ENCODE measurements at regions not wholly inside any gene's neighbourhood (a gene's known extent, or its start where the extent isn't known, plus 50 kb on each side); places are given as distances from the start of the nearest gene placed in this dataset.
"Not testable (repeated sequence)": the region's sequence is repeated elsewhere in the genome, so short reads cannot be mapped to it uniquely, and the experiment has no call there.

DNA sequence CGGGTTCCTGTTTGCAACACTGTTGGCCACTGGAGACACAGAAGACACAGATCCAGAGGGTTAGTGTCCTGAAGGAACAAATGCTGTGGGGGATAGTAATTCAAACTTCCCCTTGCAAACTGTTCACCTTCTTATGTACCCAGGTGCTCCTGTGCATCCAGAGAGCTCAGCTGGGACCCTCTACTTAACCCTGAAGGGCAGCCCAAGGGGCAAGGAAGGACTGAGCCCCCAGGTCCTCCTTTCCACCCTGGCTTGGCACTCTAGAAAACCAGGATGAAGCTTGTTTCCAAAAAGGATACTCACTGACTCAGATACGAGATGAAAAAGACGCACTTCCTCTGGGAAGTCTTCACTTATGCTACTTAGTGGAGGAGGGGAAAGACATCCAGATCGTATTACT, 78.2 kb upstream of the TNK2 start:
- H3K4me3 ChIP-seq (ENCODE audit: control extremely low read depth in 1 of 5, extremely low read depth in 1 of 5, insufficient read depth in 1 of 5, low read depth in 2 of 5, low read length in 4 of 5); CTCF ChIA-PET; H4K20me1 ChIP-seq (ENCODE audit: control insufficient read depth, insufficient read depth, low read length, poor library complexity, severe bottlenecking); H3K4me2 ChIP-seq (replicated peaks; ENCODE audit: low read depth, low read length, poor library complexity, severe bottlenecking); H3K9me3 ChIP-seq (ENCODE audit: control extremely low read depth in 1 of 3, control insufficient read depth in 2 of 3, insufficient read depth in 1 of 3, low read length in 2 of 3); DNase-seq; H2AFZ ChIP-seq (ENCODE audit: insufficient read depth, low read depth, low read length, poor library complexity, severe bottlenecking); POLR2A ChIA-PET; H3K36me3 ChIP-seq (replicated peaks in 1 of 2; ENCODE audit: control extremely low read depth in 1 of 2, control insufficient read depth in 1 of 2, extremely low read depth in 1 of 2, insufficient read depth in 2 of 2, low read length in 1 of 2); H3K27ac ChIP-seq (ENCODE audit: low read length in 2 of 2); H3K27me3 Mint-ChIP-seq; H3K4me1 ChIP-seq (ENCODE audit: control insufficient read depth in 2 of 2, insufficient read depth in 2 of 2, low read length in 2 of 2); H3K27ac Mint-ChIP-seq; H3K4me3 Mint-ChIP-seq; H3K27me3 ChIP-seq (replicated peaks in 1 of 4; ENCODE audit: control extremely low read depth in 1 of 4, control insufficient read depth in 3 of 4, insufficient read depth in 4 of 4, low read length in 3 of 4); ATAC-seq (ENCODE audit: low read depth); H3K4me1 Mint-ChIP-seq; intact Hi-C loops (cut with micrococcal nuclease); H3K79me2 ChIP-seq (ENCODE audit: control insufficient read depth, insufficient read depth, low read length); H3K9ac ChIP-seq (ENCODE audit: low read length); H3K9me3 Mint-ChIP-seq (ENCODE audit: insufficient read depth): not testable (repeated sequence)
- WGBS (ENCODE audit: insufficient coverage) = no CpG with 5 or more reads among the region's 4 CpGs

GRCh38 chr3:195985348-195985920, 77.1 kb upstream of the TNK2 start:
- H3K36me3 ChIP-seq (replicated peaks in 1 of 2; ENCODE audit: control extremely low read depth in 1 of 2, control insufficient read depth in 1 of 2, extremely low read depth in 1 of 2, insufficient read depth in 2 of 2, low read length in 1 of 2); H4K20me1 ChIP-seq (ENCODE audit: control insufficient read depth, insufficient read depth, low read length, poor library complexity, severe bottlenecking); CTCF ChIA-PET; H3K4me1 ChIP-seq (ENCODE audit: control insufficient read depth in 2 of 2, insufficient read depth in 2 of 2, low read length in 2 of 2); POLR2A ChIA-PET; H3K4me3 ChIP-seq (ENCODE audit: control extremely low read depth in 1 of 5, extremely low read depth in 1 of 5, insufficient read depth in 1 of 5, low read depth in 2 of 5, low read length in 4 of 5); H3K9me3 ChIP-seq (ENCODE audit: control extremely low read depth in 1 of 3, control insufficient read depth in 2 of 3, insufficient read depth in 1 of 3, low read length in 2 of 3); H3K79me2 ChIP-seq (ENCODE audit: control insufficient read depth, insufficient read depth, low read length); H3K4me1 Mint-ChIP-seq; H3K27ac ChIP-seq (ENCODE audit: low read length in 2 of 2); H3K27me3 ChIP-seq (replicated peaks in 1 of 4; ENCODE audit: control extremely low read depth in 1 of 4, control insufficient read depth in 3 of 4, insufficient read depth in 4 of 4, low read length in 3 of 4); intact Hi-C loops (cut with micrococcal nuclease); H3K9ac ChIP-seq (ENCODE audit: low read length); H3K4me3 Mint-ChIP-seq; ATAC-seq (ENCODE audit: low read depth); H3K27ac Mint-ChIP-seq; H2AFZ ChIP-seq (ENCODE audit: insufficient read depth, low read depth, low read length, poor library complexity, severe bottlenecking); H3K4me2 ChIP-seq (replicated peaks; ENCODE audit: low read depth, low read length, poor library complexity, severe bottlenecking); H3K27me3 Mint-ChIP-seq; DNase-seq; H3K9me3 Mint-ChIP-seq (ENCODE audit: insufficient read depth): not testable (repeated sequence)
- no CpG with 5 or more reads among the region's 11 CpGs for WGBS (ENCODE audit: insufficient coverage)

DNA sequence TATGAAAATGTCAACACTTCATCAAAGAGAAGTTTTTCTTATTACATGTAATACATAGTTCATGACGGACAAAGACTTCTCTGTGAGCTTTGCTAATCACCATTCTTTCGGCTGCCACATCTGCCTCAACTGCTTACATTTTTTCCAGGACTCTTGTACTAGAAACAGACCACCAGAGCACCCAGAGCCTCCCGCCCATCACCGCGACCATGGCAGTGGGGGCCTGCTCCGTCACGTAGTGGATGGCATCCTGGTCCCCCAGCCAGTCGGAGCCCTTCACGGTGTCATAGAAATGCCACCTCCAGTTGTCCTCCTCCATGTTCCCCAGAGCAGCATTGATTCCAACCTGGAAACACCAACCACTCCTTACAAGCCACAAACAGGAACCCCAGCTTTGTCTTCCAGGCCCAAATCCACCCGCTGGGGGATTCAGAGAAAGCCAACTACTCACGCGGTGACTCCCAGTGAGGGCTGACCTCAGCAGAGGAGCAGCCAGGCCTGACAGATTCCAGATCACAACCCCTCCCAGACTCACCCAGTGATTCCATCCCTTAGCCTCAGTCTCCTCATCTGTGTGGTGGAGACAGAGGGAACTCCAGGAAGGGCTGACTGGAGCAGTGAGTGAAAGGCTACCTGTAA, 76.2 kb upstream of the TNK2 start:
- H3K4me1 ChIP-seq (ENCODE audit: control insufficient read depth in 2 of 2, insufficient read depth in 2 of 2, low read length in 2 of 2); H3K79me2 ChIP-seq (ENCODE audit: control insufficient read depth, insufficient read depth, low read length); H4K20me1 ChIP-seq (ENCODE audit: control insufficient read depth, insufficient read depth, low read length, poor library complexity, severe bottlenecking); DNase-seq; H3K4me3 ChIP-seq (ENCODE audit: control extremely low read depth in 1 of 5, extremely low read depth in 1 of 5, insufficient read depth in 1 of 5, low read depth in 2 of 5, low read length in 4 of 5); CTCF ChIA-PET; POLR2A ChIA-PET; H2AFZ ChIP-seq (ENCODE audit: insufficient read depth, low read depth, low read length, poor library complexity, severe bottlenecking); H3K27ac ChIP-seq (ENCODE audit: low read length in 2 of 2); H3K9me3 ChIP-seq (ENCODE audit: control extremely low read depth in 1 of 3, control insufficient read depth in 2 of 3, insufficient read depth in 1 of 3, low read length in 2 of 3); H3K9ac ChIP-seq (ENCODE audit: low read length); H3K4me1 Mint-ChIP-seq; H3K36me3 ChIP-seq (replicated peaks in 1 of 2; ENCODE audit: control extremely low read depth in 1 of 2, control insufficient read depth in 1 of 2, extremely low read depth in 1 of 2, insufficient read depth in 2 of 2, low read length in 1 of 2); intact Hi-C loops (cut with micrococcal nuclease); ATAC-seq (ENCODE audit: low read depth); H3K4me3 Mint-ChIP-seq; H3K4me2 ChIP-seq (replicated peaks; ENCODE audit: low read depth, low read length, poor library complexity, severe bottlenecking); H3K9me3 Mint-ChIP-seq (ENCODE audit: insufficient read depth); H3K27me3 ChIP-seq (replicated peaks in 1 of 4; ENCODE audit: control extremely low read depth in 1 of 4, control insufficient read depth in 3 of 4, insufficient read depth in 4 of 4, low read length in 3 of 4); H3K27ac Mint-ChIP-seq; H3K27me3 Mint-ChIP-seq: not testable (repeated sequence)
- 96% methylated on average over 10 of the region's 12 CpGs for WGBS (ENCODE audit: insufficient coverage)

GRCh38 chr3:195983880-195984279, 75.5 kb upstream of the TNK2 start:
- H3K27ac Mint-ChIP-seq; H3K9me3 ChIP-seq (ENCODE audit: control extremely low read depth in 1 of 3, control insufficient read depth in 2 of 3, insufficient read depth in 1 of 3, low read length in 2 of 3); H2AFZ ChIP-seq (ENCODE audit: insufficient read depth, low read depth, low read length, poor library complexity, severe bottlenecking); CTCF ChIA-PET; H3K27me3 Mint-ChIP-seq; H3K27me3 ChIP-seq (replicated peaks in 1 of 4; ENCODE audit: control extremely low read depth in 1 of 4, control insufficient read depth in 3 of 4, insufficient read depth in 4 of 4, low read length in 3 of 4); H4K20me1 ChIP-seq (ENCODE audit: control insufficient read depth, insufficient read depth, low read length, poor library complexity, severe bottlenecking); H3K4me3 ChIP-seq (ENCODE audit: control extremely low read depth in 1 of 5, extremely low read depth in 1 of 5, insufficient read depth in 1 of 5, low read depth in 2 of 5, low read length in 4 of 5); DNase-seq; intact Hi-C loops (cut with micrococcal nuclease); H3K36me3 ChIP-seq (replicated peaks in 1 of 2; ENCODE audit: control extremely low read depth in 1 of 2, control insufficient read depth in 1 of 2, extremely low read depth in 1 of 2, insufficient read depth in 2 of 2, low read length in 1 of 2); H3K4me3 Mint-ChIP-seq; H3K4me1 ChIP-seq (ENCODE audit: control insufficient read depth in 2 of 2, insufficient read depth in 2 of 2, low read length in 2 of 2); POLR2A ChIA-PET; H3K4me1 Mint-ChIP-seq; H3K9ac ChIP-seq (ENCODE audit: low read length); ATAC-seq (ENCODE audit: low read depth); H3K9me3 Mint-ChIP-seq (ENCODE audit: insufficient read depth); H3K79me2 ChIP-seq (ENCODE audit: control insufficient read depth, insufficient read depth, low read length); H3K27ac ChIP-seq (ENCODE audit: low read length in 2 of 2); H3K4me2 ChIP-seq (replicated peaks; ENCODE audit: low read depth, low read length, poor library complexity, severe bottlenecking): not testable (repeated sequence)
- WGBS (ENCODE audit: insufficient coverage) = 94% methylated on average over 15 of the region's 16 CpGs

Measured in B cell (primary cell).